HG02970 (cell line): ENCODE measurements at regions not wholly inside any gene's neighbourhood (a gene's known extent, or its start where the extent isn't known, plus 50 kb on each side); places are given as distances from the start of the nearest gene placed in this dataset.
"Not testable (repeated sequence)": the region's sequence is repeated elsewhere in the genome, so short reads cannot be mapped to it uniquely, and the experiment has no call there.

Source experiments
- ATAC-seq: cut with Tn5 transposase; IDR thresholded peaks from one replicate; pipeline ENCODE4 v1.9.1; 2021; ENCODE audit warnings: mild to moderate bottlenecking, moderate library complexity, moderate number of reproducible peaks; ENCODE audit not compliant: unreplicated experiment, low FRiP score

- no peak for ATAC-seq
These were observed 203.5 kb downstream of the LPIN1 start for GRCh38 chr2:11949732-11950523.

GRCh38 chr2:11950896-11951295 is 204.5 kb downstream of the LPIN1 start:
- ATAC-seq, result no peak

- not testable (repeated sequence) for ATAC-seq
These were observed 205.1 kb downstream of the LPIN1 start for GRCh38 chr2:11951492-11951891.

GRCh38 chr2:11953258-11953657 is 206.8 kb downstream of the LPIN1 start:
- no peak for ATAC-seq

- ATAC-seq, result no peak
These were observed 208.9 kb downstream of the LPIN1 start for GRCh38 chr2:11955314-11955713.

- no peak for ATAC-seq
These were observed 209.5 kb downstream of the LPIN1 start for GRCh38 chr2:11955884-11956291.

- ATAC-seq, result no peak
These were observed 216.4 kb downstream of the LPIN1 start for GRCh38 chr2:11962707-11963328.

- no peak for ATAC-seq
These were observed 217.5 kb downstream of the LPIN1 start for GRCh38 chr2:11963966-11964365.

GRCh38 chr2:11967946-11968465 is 221.6 kb downstream of the LPIN1 start:
- no peak for ATAC-seq

- ATAC-seq, result no peak
These were observed 222.1 kb downstream of the LPIN1 start for GRCh38 chr2:11968521-11968920.

GRCh38 chr2:11969774-11970173 is 223.3 kb downstream of the LPIN1 start:
- no peak for ATAC-seq

- ATAC-seq, result no peak
These were observed 228.1 kb downstream of the LPIN1 start for GRCh38 chr2:11974573-11974972.

GRCh38 chr2:11975373-11975772 is 228.9 kb downstream of the LPIN1 start:
- no peak for ATAC-seq

- no peak for ATAC-seq
These were observed 229.6 kb downstream of the LPIN1 start for GRCh38 chr2:11976073-11976472.

- no peak for ATAC-seq
These were observed 231.5 kb downstream of the LPIN1 start for GRCh38 chr2:11977766-11978524.

- ATAC-seq, result no peak
These were observed 234.4 kb downstream of the LPIN1 start for GRCh38 chr2:11980809-11981208.

- no peak for ATAC-seq
These were observed 237.0 kb downstream of the LPIN1 start for GRCh38 chr2:11983401-11983800.

GRCh38 chr2:11983870-11984269 is 237.4 kb downstream of the LPIN1 start:
- no peak for ATAC-seq

- ATAC-seq, result no peak
These were observed 238.1 kb downstream of the LPIN1 start for GRCh38 chr2:11984316-11985158.
